GM12892 (cell line): ENCODE measurements at regions not wholly inside any gene's neighbourhood (a gene's known extent, or its start where the extent isn't known, plus 50 kb on each side); places are given as distances from the start of the nearest gene placed in this dataset.

ENCODE experiments used
- DNase-seq: peaks from one replicate; pipeline ENCODE4 v3.0.0; 2011; ENCODE audit not compliant: insufficient read length
- FAIRE-seq: peaks from 2 replicates; lab custom pipeline; 2011; peaks lifted over from hg19 to GRCh38; lab: Jason Lieb, UNC
- POLR2A ChIP-seq: IDR thresholded peaks from 2 replicates; pipeline ENCODE4 v1.6.1; 2011; ENCODE audit warnings: low read depth, low read length, control low read depth
- POLR2AphosphoS5 ChIP-seq: IDR thresholded peaks from 2 replicates; pipeline ENCODE4 v1.6.1; 2011; ENCODE audit warnings: low read depth, low read length, control low read depth
- TAF1 ChIP-seq: IDR thresholded peaks from 2 replicates; pipeline ENCODE4 v1.6.1; 2011; ENCODE audit warnings: low read depth, mild to moderate bottlenecking, control low read depth, low read length, borderline replicate concordance

GRCh38 chr6:10302566-10303235 is 112.2 kb downstream of the TFAP2A start:
- FAIRE-seq (no peak), DNase-seq (no peak)
- TF ChIP-seq POLR2A: no peak
- no peak for TF ChIP-seq TAF1
- TF ChIP-seq POLR2AphosphoS5: no peak

GRCh38 chr6:10300071-10300470 is 114.8 kb downstream of the TFAP2A start:
- DNase-seq: no peak
- no peak for FAIRE-seq
- TF ChIP-seq POLR2AphosphoS5 (no peak), TAF1 (no peak), POLR2A (no peak)

GRCh38 chr6:10297832-10298231 is 117.0 kb downstream of the TFAP2A start:
- DNase-seq: no peak
- no peak for FAIRE-seq

GRCh38 chr6:10278746-10279145 is 136.1 kb downstream of the TFAP2A start:
- TF ChIP-seq TAF1 (no peak), POLR2AphosphoS5 (no peak), POLR2A (no peak)
- DNase-seq (no peak), FAIRE-seq (no peak)

More at GRCh38 chr6:10297832-10298231, 117.0 kb downstream of the TFAP2A start:
- TF ChIP-seq POLR2AphosphoS5: no peak
- TF ChIP-seq POLR2A: no peak
- no peak for TF ChIP-seq TAF1

GRCh38 chr6:10276660-10277287 is 138.1 kb downstream of the TFAP2A start:
- DNase-seq (no peak), FAIRE-seq (no peak)
- TF ChIP-seq TAF1: no peak
- TF ChIP-seq POLR2A: no peak
- TF ChIP-seq POLR2AphosphoS5: no peak

- TF ChIP-seq POLR2AphosphoS5: no peak
- TF ChIP-seq TAF1: no peak
- TF ChIP-seq POLR2A: no peak
- FAIRE-seq (no peak), DNase-seq (no peak)
Measured at GRCh38 chr6:10276106-10276505, 138.8 kb downstream of the TFAP2A start.

GRCh38 chr6:10272591-10272990 is 142.3 kb downstream of the TFAP2A start:
- DNase-seq: no peak
- no peak for FAIRE-seq
- TF ChIP-seq POLR2AphosphoS5 (no peak), POLR2A (no peak), TAF1 (no peak)

GRCh38 chr6:10271982-10272381 is 142.9 kb downstream of the TFAP2A start:
- DNase-seq (no peak), FAIRE-seq (no peak)

GRCh38 chr6:10269814-10270472 is 144.9 kb downstream of the TFAP2A start:
- DNase-seq: no peak
- no peak for FAIRE-seq
- TF ChIP-seq TAF1 (no peak), POLR2AphosphoS5 (no peak), POLR2A (no peak)

More at GRCh38 chr6:10271982-10272381, 142.9 kb downstream of the TFAP2A start:
- no peak for TF ChIP-seq POLR2AphosphoS5
- TF ChIP-seq TAF1: no peak
- TF ChIP-seq POLR2A: no peak

- FAIRE-seq: no peak
- no peak for DNase-seq
- TF ChIP-seq POLR2AphosphoS5: no peak
- no peak for TF ChIP-seq TAF1
- no peak for TF ChIP-seq POLR2A
Measured at GRCh38 chr6:10268611-10269310, 146.1 kb downstream of the TFAP2A start.

GRCh38 chr6:10268111-10268510 is 146.8 kb downstream of the TFAP2A start:
- DNase-seq (no peak), FAIRE-seq (no peak)
- TF ChIP-seq TAF1: no peak
- no peak for TF ChIP-seq POLR2AphosphoS5
- TF ChIP-seq POLR2A: no peak
